HepG2 (cell line): ENCODE measurements at regions not wholly inside any gene's neighbourhood (a gene's known extent, or its start where the extent isn't known, plus 50 kb on each side); places are given as distances from the start of the nearest gene placed in this dataset.

Experiments
- CBFB ChIP-seq: sonication (generic); formaldehyde crosslinking; IDR thresholded peaks from 2 replicates; pipeline ENCODE4 v1.4.0; 2020; ENCODE audit warnings: missing genetic modification reagents
- HOXA5 ChIP-seq: sonication (generic); formaldehyde crosslinking; IDR thresholded peaks from 2 replicates; pipeline ENCODE4 v1.4.0; 2020; ENCODE audit warnings: missing genetic modification reagents
- KLF6 ChIP-seq: IDR thresholded peaks from 2 replicates; pipeline ENCODE4 v1.8.0; 2016; ENCODE audit warnings: missing biosample characterization, missing genetic modification reagents
- MIER2 ChIP-seq: IDR thresholded peaks from 2 replicates; pipeline ENCODE4 v1.6.1; 2016; ENCODE audit warnings: missing biosample characterization, missing genetic modification reagents
- MXD1 ChIP-seq: sonication (generic); formaldehyde crosslinking; IDR thresholded peaks from 2 replicates; pipeline ENCODE4 v1.4.0; 2020; ENCODE audit warnings: mild to moderate bottlenecking, missing genetic modification reagents
- PAXIP1 ChIP-seq: sonication (generic); formaldehyde crosslinking; conservative IDR thresholded peaks from 2 replicates; pipeline ENCODE4 v1.4.0; 2020; ENCODE audit warnings: mild to moderate bottlenecking, missing genetic modification reagents, moderate library complexity
- PRDM10 ChIP-seq: sonication (generic); formaldehyde crosslinking; IDR thresholded peaks from 2 replicates; pipeline ENCODE4 v1.4.0; 2020; ENCODE audit warnings: low read depth, missing genetic modification reagents
- REPIN1 ChIP-seq: sonication (generic); formaldehyde crosslinking; IDR thresholded peaks from 2 replicates; pipeline ENCODE4 v1.8.0; 2022; ENCODE audit warnings: missing genetic modification reagents, low read depth, mild to moderate bottlenecking, borderline replicate concordance
- SALL2 ChIP-seq: sonication (generic); formaldehyde crosslinking; IDR thresholded peaks from 2 replicates; pipeline ENCODE4 v1.8.1; 2023; ENCODE audit warnings: mild to moderate bottlenecking, missing genetic modification reagents, inconsistent platforms
- SOX6 ChIP-seq, 2 experiments: fragments of 450-650 bp in 1 of 2; sonication (generic) in 1 of 2; formaldehyde crosslinking in 1 of 2; IDR thresholded peaks; 2 replicates each; pipeline versions ENCODE4 v1.4.0 to v1.6.1; 2017 to 2020; ENCODE audit warnings: antibody characterized with exemption in 1 of 2, mild to moderate bottlenecking in 1 of 2, missing genetic modification reagents in 1 of 2
- ZBTB34 ChIP-seq: sonication (generic); formaldehyde crosslinking; IDR thresholded peaks from 2 replicates; pipeline ENCODE4 v1.8.0; 2022; ENCODE audit warnings: mild to moderate bottlenecking, missing genetic modification reagents
- ZFP37 ChIP-seq: sonication (generic); formaldehyde crosslinking; IDR thresholded peaks from 2 replicates; pipeline ENCODE4 v1.4.0; 2020; ENCODE audit warnings: missing genetic modification reagents, borderline replicate concordance
- ZNF24 ChIP-seq: fragments of 450-650 bp; IDR thresholded peaks from 2 replicates; pipeline ENCODE4 v1.6.1; 2017; ENCODE audit warnings: antibody characterized with exemption, mild to moderate bottlenecking
- ZNF292 ChIP-seq: sonication (generic); formaldehyde crosslinking; IDR thresholded peaks from 2 replicates; pipeline ENCODE4 v1.8.1; 2022; ENCODE audit warnings: mild to moderate bottlenecking, low read depth, missing genetic modification reagents, borderline replicate concordance
- ZNF33B ChIP-seq: sonication (generic); formaldehyde crosslinking; IDR thresholded peaks from 2 replicates; pipeline ENCODE4 v1.5.1; 2020; ENCODE audit warnings: mild to moderate bottlenecking, missing genetic modification reagents
- ZNF776 ChIP-seq: sonication (generic); formaldehyde crosslinking; IDR thresholded peaks from 2 replicates; pipeline ENCODE4 v1.4.0; 2020; ENCODE audit warnings: mild to moderate bottlenecking, missing genetic modification reagents
- ZNF891 ChIP-seq: sonication (generic); formaldehyde crosslinking; IDR thresholded peaks from 2 replicates; pipeline ENCODE4 v1.5.0; 2020; ENCODE audit warnings: mild to moderate bottlenecking, missing genetic modification reagents
- ZSCAN22 ChIP-seq: sonication (generic); formaldehyde crosslinking; IDR thresholded peaks from 2 replicates; pipeline ENCODE4 v1.4.0; 2020; ENCODE audit warnings: mild to moderate bottlenecking, missing genetic modification reagents
- ZSCAN29 ChIP-seq: sonication (generic); formaldehyde crosslinking; conservative IDR thresholded peaks from 2 replicates; pipeline ENCODE4 v1.4.0; 2020; ENCODE audit warnings: mild to moderate bottlenecking, missing genetic modification reagents

- TF ChIP-seq PAXIP1: peak; percentile 44
- TF ChIP-seq ZBTB34 (CRISPR knock-in tag): peak; percentile 69; the same call in 1 of the 2 replicates
- TF ChIP-seq HOXA5: peak; percentile 98
- peak; percentile 93 for TF ChIP-seq KLF6 (CRISPR knock-in tag)
- peak; percentile 84; the same call in 1 of the 2 replicates for TF ChIP-seq ZNF33B
- peak; percentile 96 for TF ChIP-seq ZNF891 (CRISPR knock-in tag)
- no peak for TF ChIP-seq ZSCAN22 (CRISPR knock-in tag)
- TF ChIP-seq SALL2 (CRISPR knock-in tag): no peak; the same call in none of the 2 replicates
- TF ChIP-seq PRDM10: no peak; the same call in 1 of the 2 replicates
- peak; percentile 91; the same call in 1 of the 2 replicates for TF ChIP-seq ZFP37
- peak; percentile 93 for TF ChIP-seq MXD1 (CRISPR knock-in tag)
- TF ChIP-seq CBFB (CRISPR knock-in tag): peak; percentile 86
- peak; percentile 72; the same call in 1 of the 2 replicates for TF ChIP-seq ZSCAN29 (CRISPR knock-in tag)
- 0 out of 2 replicates have a peak, but pooled peaks have one; percentile 86 for TF ChIP-seq ZNF776 (CRISPR knock-in tag)
- no peak for TF ChIP-seq SOX6 (IDR thresholded peaks at IDR 0.05)
- peak; percentile 85 for TF ChIP-seq SOX6 (CRISPR knock-in tag; IDR thresholded peaks at IDR 0.05)
- TF ChIP-seq ZNF24: no peak
- TF ChIP-seq REPIN1 (CRISPR knock-in tag): peak; percentile 99
- peak; percentile 80; the same call in 1 of the 2 replicates for TF ChIP-seq MIER2 (CRISPR knock-in tag)
- no peak for TF ChIP-seq ZNF292 (CRISPR knock-in tag)
These were observed 69.0 kb downstream of the HFE start (continued) for GRCh38 chr6:26156105-26156849.
